ENCODE measurements at regions not wholly inside any gene's neighbourhood (a gene's known extent, or its start where the extent isn't known, plus 50 kb on each side); places are given as distances from the start of the nearest gene placed in this dataset.

DNA sequence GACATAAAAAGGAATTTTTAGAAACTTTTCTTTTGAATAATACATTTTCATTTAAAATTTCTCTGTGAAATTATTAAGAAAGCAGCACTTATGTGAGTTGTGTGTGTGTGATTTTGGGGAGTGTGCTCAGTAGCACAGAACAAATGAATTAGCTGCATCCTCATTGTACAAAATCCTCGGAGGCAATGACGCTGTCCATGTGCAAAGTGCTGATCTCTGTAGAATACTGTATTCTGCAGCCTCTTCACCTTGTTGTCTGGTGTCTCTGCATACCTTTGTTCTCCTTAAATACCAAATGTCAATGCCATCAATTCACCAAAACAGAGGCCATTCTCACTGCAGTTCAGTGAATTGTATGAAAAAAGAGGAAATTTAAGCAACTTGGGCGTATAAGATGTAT is 838.4 kb downstream of the QKI start:
- TF ChIP-seq, protein P1, sequence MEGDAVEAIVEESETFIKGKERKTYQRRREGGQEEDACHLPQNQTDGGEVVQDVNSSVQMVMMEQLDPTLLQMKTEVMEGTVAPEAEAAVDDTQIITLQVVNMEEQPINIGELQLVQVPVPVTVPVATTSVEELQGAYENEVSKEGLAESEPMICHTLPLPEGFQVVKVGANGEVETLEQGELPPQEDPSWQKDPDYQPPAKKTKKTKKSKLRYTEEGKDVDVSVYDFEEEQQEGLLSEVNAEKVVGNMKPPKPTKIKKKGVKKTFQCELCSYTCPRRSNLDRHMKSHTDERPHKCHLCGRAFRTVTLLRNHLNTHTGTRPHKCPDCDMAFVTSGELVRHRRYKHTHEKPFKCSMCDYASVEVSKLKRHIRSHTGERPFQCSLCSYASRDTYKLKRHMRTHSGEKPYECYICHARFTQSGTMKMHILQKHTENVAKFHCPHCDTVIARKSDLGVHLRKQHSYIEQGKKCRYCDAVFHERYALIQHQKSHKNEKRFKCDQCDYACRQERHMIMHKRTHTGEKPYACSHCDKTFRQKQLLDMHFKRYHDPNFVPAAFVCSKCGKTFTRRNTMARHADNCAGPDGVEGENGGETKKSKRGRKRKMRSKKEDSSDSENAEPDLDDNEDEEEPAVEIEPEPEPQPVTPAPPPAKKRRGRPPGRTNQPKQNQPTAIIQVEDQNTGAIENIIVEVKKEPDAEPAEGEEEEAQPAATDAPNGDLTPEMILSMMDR (IDR thresholded peaks at IDR 0.05): no peak
- no peak for TF ChIP-seq EP300 (IDR thresholded peaks at IDR 0.05)

All from tibial nerve (tissue), 4 donors.